ENCODE measurements at regions not wholly inside any gene's neighbourhood (a gene's known extent, or its start where the extent isn't known, plus 50 kb on each side); places are given as distances from the start of the nearest gene placed in this dataset.

DNA sequence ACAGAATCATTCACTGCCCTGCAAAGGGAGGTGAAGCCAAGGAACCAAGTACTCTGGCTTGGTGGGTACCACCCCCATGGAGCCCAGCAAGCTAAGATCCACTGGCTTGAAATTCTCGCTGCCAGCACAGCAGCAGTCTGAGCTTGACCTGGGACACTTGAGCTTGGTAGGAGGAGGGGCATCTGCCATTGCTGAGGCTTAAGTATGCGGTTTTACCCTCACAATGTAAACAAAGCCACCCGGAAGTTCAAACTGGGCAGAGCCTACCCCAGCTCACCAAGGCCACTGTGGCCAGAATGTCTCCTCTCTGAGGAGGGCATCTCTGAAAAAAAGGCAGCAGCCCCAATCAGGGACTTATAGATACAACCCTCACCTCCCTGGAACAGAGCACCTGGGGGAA, 1050.0 kb upstream of the GHITM start:
- DNase-seq: no peak
- no peak overlapping the region for H2BK15ac ChIP-seq (replicated peaks; ENCODE audit: low read depth)
- H3K79me1 ChIP-seq (ENCODE audit: low read length): no peaks in the 10 kb centered on the region
- no peaks in the 10 kb centered on the region for H3K27me3 ChIP-seq (ENCODE audit: insufficient read depth, low read length, poor library complexity)
- H3K4ac ChIP-seq (ENCODE audit: low read depth, low read length): no peak overlapping the region
- H2BK5ac ChIP-seq (ENCODE audit: low read length): no peak overlapping the region
- WGBS (ENCODE audit: extremely low coverage, insufficient coverage, low lambda C conversion rate): no CpG with 5 or more reads among the region's 3 CpGs
- H4K8ac ChIP-seq (ENCODE audit: low read depth, low read length): no peak overlapping the region
- no peaks in the 10 kb centered on the region for H3K4me1 ChIP-seq (ENCODE audit: control insufficient read depth, low read depth, low read length)
- H3K18ac ChIP-seq (ENCODE audit: low read length): no peak overlapping the region
- H3K36me3 ChIP-seq (ENCODE audit: control insufficient read depth, insufficient read depth, low read length): no peaks in the 10 kb centered on the region
- H3K56ac ChIP-seq (ENCODE audit: low read length): no peak overlapping the region
- H2BK120ac ChIP-seq (ENCODE audit: low read depth, low read length): no peak overlapping the region
- no peak overlapping the region for H3K27ac ChIP-seq (ENCODE audit: low read depth, low read length)
- no peaks in the 10 kb centered on the region for H3K79me2 ChIP-seq (ENCODE audit: control insufficient read depth, insufficient read depth, low read length)
- no peak overlapping the region for H2AK5ac ChIP-seq (ENCODE audit: low read length)
- no peak overlapping the region for H4K5ac ChIP-seq (ENCODE audit: low read length)
- no peak overlapping the region for H3K9ac ChIP-seq (ENCODE audit: low read length)
- no peak overlapping the region for H3K23ac ChIP-seq (ENCODE audit: low read length)
- H3K4me3 ChIP-seq (ENCODE audit: low read length): no peak overlapping the region
- no peak overlapping the region for H3K4me2 ChIP-seq (ENCODE audit: low read length)

DNA sequence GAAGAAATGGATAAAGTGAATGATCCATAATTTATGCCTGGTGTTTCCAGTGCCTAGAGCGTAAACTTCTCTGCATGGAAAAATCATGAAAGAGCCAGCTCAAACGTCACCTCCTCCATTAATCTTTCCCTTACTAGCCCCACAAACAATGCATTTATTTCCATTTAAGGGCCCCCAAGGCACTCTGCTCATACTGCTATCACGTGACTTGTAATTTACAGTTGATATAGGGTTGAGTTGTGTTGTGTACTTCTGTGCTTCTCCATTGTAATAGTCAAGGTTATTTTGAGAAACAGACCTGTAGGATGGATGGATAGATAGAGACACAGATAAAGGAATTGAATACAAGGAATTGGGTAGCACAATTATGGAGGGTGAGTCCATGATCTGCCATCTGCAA, 1034.7 kb upstream of the GHITM start:
- no peak overlapping the region for H2AK5ac ChIP-seq (ENCODE audit: low read length)
- DNase-seq: no peak

DNA sequence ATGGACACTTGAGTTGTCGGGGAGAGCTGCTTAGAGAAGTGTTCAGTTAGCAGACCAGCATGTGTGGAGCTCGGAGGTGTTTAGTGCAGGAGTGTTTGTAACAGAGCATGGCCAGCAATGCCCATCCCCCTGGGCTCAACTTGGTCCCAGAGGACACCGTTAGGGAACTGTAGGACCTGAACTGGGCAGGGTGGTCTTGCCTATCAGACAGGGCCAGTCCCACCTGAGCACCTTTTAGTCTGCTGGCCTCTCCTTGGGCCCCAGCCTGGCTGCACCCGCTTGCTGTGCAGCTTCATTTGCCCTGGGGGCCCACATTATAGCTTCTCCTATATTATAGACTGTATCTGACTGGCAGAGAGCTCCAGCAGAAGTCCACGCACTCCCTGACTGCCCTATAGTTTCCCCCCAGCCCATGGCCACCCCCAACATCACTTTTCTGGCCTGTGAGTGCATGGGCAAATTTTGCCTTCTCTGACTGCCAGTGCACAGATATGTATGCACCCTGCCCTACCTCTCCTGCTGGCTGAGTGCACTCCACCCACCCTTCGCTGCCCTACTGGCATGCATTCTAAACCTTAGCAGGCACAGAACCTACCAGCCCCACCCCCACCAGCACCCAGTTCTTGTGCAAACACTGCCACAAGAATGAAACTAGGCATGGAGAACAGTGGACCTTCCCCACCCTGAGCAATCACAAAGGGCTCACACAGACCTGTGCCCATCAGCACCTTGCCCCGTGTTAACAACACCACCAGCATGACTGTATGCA, 1030.6 kb upstream of the GHITM start:
- no peak overlapping the region for H3K56ac ChIP-seq (ENCODE audit: low read length)
- no peak overlapping the region for H3K9ac ChIP-seq (ENCODE audit: low read length)
- H3K4me3 ChIP-seq (ENCODE audit: low read length): no peak overlapping the region
- H3K79me2 ChIP-seq (ENCODE audit: control insufficient read depth, insufficient read depth, low read length): no peaks in the 10 kb centered on the region
- no peak overlapping the region for H2BK5ac ChIP-seq (ENCODE audit: low read length)
- H2AK5ac ChIP-seq (ENCODE audit: low read length): no peak overlapping the region
- H3K23ac ChIP-seq (ENCODE audit: low read length): no peak overlapping the region
- no peak overlapping the region for H3K27ac ChIP-seq (ENCODE audit: low read depth, low read length)
- no peak overlapping the region for H4K5ac ChIP-seq (ENCODE audit: low read length)
- no peaks in the 10 kb centered on the region for H3K36me3 ChIP-seq (ENCODE audit: control insufficient read depth, insufficient read depth, low read length)
- DNase-seq: no peak
- H3K4ac ChIP-seq (ENCODE audit: low read depth, low read length): no peak overlapping the region
- no peak overlapping the region for H2BK120ac ChIP-seq (ENCODE audit: low read depth, low read length)
- no peak overlapping the region for H3K4me2 ChIP-seq (ENCODE audit: low read length)
- no peaks in the 10 kb centered on the region for H3K4me1 ChIP-seq (ENCODE audit: control insufficient read depth, low read depth, low read length)
- no CpG with 5 or more reads among the region's 7 CpGs for WGBS (ENCODE audit: extremely low coverage, insufficient coverage, low lambda C conversion rate)
- H3K79me1 ChIP-seq (ENCODE audit: low read length): no peaks in the 10 kb centered on the region
- no peak overlapping the region for H2BK15ac ChIP-seq (replicated peaks; ENCODE audit: low read depth)
- H3K18ac ChIP-seq (ENCODE audit: low read length): no peak overlapping the region
- no peak overlapping the region for H4K8ac ChIP-seq (ENCODE audit: low read depth, low read length)
- H3K27me3 ChIP-seq (ENCODE audit: insufficient read depth, low read length, poor library complexity): no peaks in the 10 kb centered on the region

More for the DNA sequence above, 1034.7 kb upstream of the GHITM start:
- H3K79me2 ChIP-seq (ENCODE audit: control insufficient read depth, insufficient read depth, low read length): no peaks in the 10 kb centered on the region
- H3K79me1 ChIP-seq (ENCODE audit: low read length): no peaks in the 10 kb centered on the region
- no peaks in the 10 kb centered on the region for H3K27me3 ChIP-seq (ENCODE audit: insufficient read depth, low read length, poor library complexity)
- no peak overlapping the region for H2BK120ac ChIP-seq (ENCODE audit: low read depth, low read length)
- no peak overlapping the region for H2BK5ac ChIP-seq (ENCODE audit: low read length)
- no peak overlapping the region for H4K5ac ChIP-seq (ENCODE audit: low read length)
- H3K4me1 ChIP-seq (ENCODE audit: control insufficient read depth, low read depth, low read length): no peaks in the 10 kb centered on the region
- H3K56ac ChIP-seq (ENCODE audit: low read length): no peak overlapping the region
- no peak overlapping the region for H3K9ac ChIP-seq (ENCODE audit: low read length)
- no peak overlapping the region for H3K18ac ChIP-seq (ENCODE audit: low read length)
- WGBS (ENCODE audit: extremely low coverage, insufficient coverage, low lambda C conversion rate): no CpG with 5 or more reads among the region's 3 CpGs
- H3K36me3 ChIP-seq (ENCODE audit: control insufficient read depth, insufficient read depth, low read length): no peaks in the 10 kb centered on the region
- no peak overlapping the region for H2BK15ac ChIP-seq (replicated peaks; ENCODE audit: low read depth)
- H3K27ac ChIP-seq (ENCODE audit: low read depth, low read length): no peak overlapping the region
- no peak overlapping the region for H3K4ac ChIP-seq (ENCODE audit: low read depth, low read length)
- no peak overlapping the region for H3K23ac ChIP-seq (ENCODE audit: low read length)
- no peak overlapping the region for H3K4me2 ChIP-seq (ENCODE audit: low read length)
- no peak overlapping the region for H3K4me3 ChIP-seq (ENCODE audit: low read length)
- no peak overlapping the region for H4K8ac ChIP-seq (ENCODE audit: low read depth, low read length)

DNA sequence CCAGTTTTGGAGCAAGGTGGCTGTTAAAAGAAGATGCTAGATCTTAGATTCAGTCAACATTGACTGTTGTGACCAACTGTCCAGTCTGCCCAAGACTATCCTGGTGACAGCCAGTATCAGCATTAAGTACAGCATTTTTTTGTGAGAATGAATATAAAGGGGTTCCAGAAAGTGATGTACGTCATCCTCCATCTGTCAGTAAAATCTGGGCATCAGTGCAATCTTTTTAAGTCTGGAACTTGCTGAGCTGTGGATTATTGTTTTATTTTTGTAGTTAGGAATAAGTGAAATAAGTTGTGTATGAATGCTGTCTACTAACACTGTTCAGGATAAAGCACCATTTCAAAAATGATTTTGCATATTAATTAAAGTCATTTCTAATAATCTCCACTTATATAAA, 1020.0 kb upstream of the GHITM start:
- no peak overlapping the region for H2BK15ac ChIP-seq (replicated peaks; ENCODE audit: low read depth)
- H3K4ac ChIP-seq (ENCODE audit: low read depth, low read length): no peak overlapping the region
- H3K9ac ChIP-seq (ENCODE audit: low read length): no peak overlapping the region
- no peak overlapping the region for H2AK5ac ChIP-seq (ENCODE audit: low read length)
- H2BK5ac ChIP-seq (ENCODE audit: low read length): no peak overlapping the region
- no peak overlapping the region for H4K5ac ChIP-seq (ENCODE audit: low read length)
- no peaks in the 10 kb centered on the region for H3K27me3 ChIP-seq (ENCODE audit: insufficient read depth, low read length, poor library complexity)
- no peak overlapping the region for H3K4me3 ChIP-seq (ENCODE audit: low read length)
- H2BK120ac ChIP-seq (ENCODE audit: low read depth, low read length): no peak overlapping the region
- no CpG with 5 or more reads among the region's 1 CpG for WGBS (ENCODE audit: extremely low coverage, insufficient coverage, low lambda C conversion rate)
- DNase-seq: no peak
- no peak overlapping the region for H3K4me2 ChIP-seq (ENCODE audit: low read length)
- no peaks in the 10 kb centered on the region for H3K79me2 ChIP-seq (ENCODE audit: control insufficient read depth, insufficient read depth, low read length)
- H3K79me1 ChIP-seq (ENCODE audit: low read length): no peaks in the 10 kb centered on the region
- H3K18ac ChIP-seq (ENCODE audit: low read length): no peak overlapping the region
- H3K27ac ChIP-seq (ENCODE audit: low read depth, low read length): no peak overlapping the region
- H3K36me3 ChIP-seq (ENCODE audit: control insufficient read depth, insufficient read depth, low read length): no peaks in the 10 kb centered on the region
- H4K8ac ChIP-seq (ENCODE audit: low read depth, low read length): no peak overlapping the region
- no peaks in the 10 kb centered on the region for H3K4me1 ChIP-seq (ENCODE audit: control insufficient read depth, low read depth, low read length)
- no peak overlapping the region for H3K56ac ChIP-seq (ENCODE audit: low read length)
- H3K23ac ChIP-seq (ENCODE audit: low read length): no peak overlapping the region

DNA sequence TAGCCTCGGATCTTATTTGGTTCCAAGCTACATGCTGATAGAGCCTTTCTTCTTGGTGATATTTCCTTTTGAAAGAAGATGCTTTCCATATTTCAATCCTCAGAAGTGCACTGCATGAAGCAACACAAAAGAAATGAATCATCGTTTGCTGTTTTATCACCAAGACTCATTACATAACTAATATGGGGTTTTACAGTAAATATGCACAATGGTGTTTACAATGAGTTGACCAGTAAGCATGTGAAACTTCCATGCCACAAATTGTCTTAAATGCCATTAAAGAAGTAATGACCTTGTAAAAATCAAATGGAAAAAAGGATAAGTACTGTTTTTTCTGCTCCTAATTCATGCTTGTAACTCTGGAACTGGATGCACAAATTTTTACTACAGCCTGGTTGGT, 1017.0 kb upstream of the GHITM start:
- H3K79me2 ChIP-seq (ENCODE audit: control insufficient read depth, insufficient read depth, low read length): no peaks in the 10 kb centered on the region
- H2AK5ac ChIP-seq (ENCODE audit: low read length): no peak overlapping the region
- H3K23ac ChIP-seq (ENCODE audit: low read length): no peak overlapping the region
- no peak overlapping the region for H4K5ac ChIP-seq (ENCODE audit: low read length)
- no peak overlapping the region for H3K18ac ChIP-seq (ENCODE audit: low read length)
- WGBS (ENCODE audit: extremely low coverage, insufficient coverage, low lambda C conversion rate): no CpG with 5 or more reads among the region's 2 CpGs
- DNase-seq: no peak
- no peak overlapping the region for H3K4ac ChIP-seq (ENCODE audit: low read depth, low read length)
- no peak overlapping the region for H2BK120ac ChIP-seq (ENCODE audit: low read depth, low read length)
- H3K36me3 ChIP-seq (ENCODE audit: control insufficient read depth, insufficient read depth, low read length): no peaks in the 10 kb centered on the region
- H3K56ac ChIP-seq (ENCODE audit: low read length): no peak overlapping the region
- H3K4me2 ChIP-seq (ENCODE audit: low read length): no peak overlapping the region
- no peak overlapping the region for H2BK15ac ChIP-seq (replicated peaks; ENCODE audit: low read depth)
- no peak overlapping the region for H4K8ac ChIP-seq (ENCODE audit: low read depth, low read length)
- no peak overlapping the region for H3K27ac ChIP-seq (ENCODE audit: low read depth, low read length)
- no peak overlapping the region for H3K4me3 ChIP-seq (ENCODE audit: low read length)
- H3K79me1 ChIP-seq (ENCODE audit: low read length): no peaks in the 10 kb centered on the region
- H3K4me1 ChIP-seq (ENCODE audit: control insufficient read depth, low read depth, low read length): no peaks in the 10 kb centered on the region
- H3K9ac ChIP-seq (ENCODE audit: low read length): no peak overlapping the region
- H2BK5ac ChIP-seq (ENCODE audit: low read length): no peak overlapping the region
- H3K27me3 ChIP-seq (ENCODE audit: insufficient read depth, low read length, poor library complexity): no peaks in the 10 kb centered on the region

Data from mesendoderm (in vitro differentiated cells).